Smooth muscle cell (in vitro differentiated cells): ENCODE measurements at regions not wholly inside any gene's neighbourhood (a gene's known extent, or its start where the extent isn't known, plus 50 kb on each side); places are given as distances from the start of the nearest gene placed in this dataset.
A peak's percentile ranks its signal among the peaks of the same experiment; 100 is the strongest.

ENCODE experiments used
- DNase-seq: peaks from one replicate; lab custom pipeline; 2025; ENCODE audit not compliant: unreplicated experiment; lab: John Stamatoyannopoulos, UW
- H2AFZ ChIP-seq: fragments of 200-600 bp; sonication (generic); 2 replicates; pipeline ENCODE4 v1.6.0; 2016; ENCODE audit warnings: antibody characterized with exemption, low read depth, mild to moderate bottlenecking
- H3F3A ChIP-seq: fragments of 200-600 bp; sonication (generic); 2 replicates; pipeline ENCODE4 v1.6.0; 2017; ENCODE audit warnings: antibody characterized with exemption, low read depth
- H3K27ac ChIP-seq: fragments of 200-600 bp; sonication (generic); 2 replicates; pipeline ENCODE4 v1.5.1; 2016; ENCODE audit warnings: low read depth, mild to moderate bottlenecking
- H3K27me3 ChIP-seq: fragments of 200-600 bp; sonication (generic); 2 replicates; pipeline ENCODE4 v1.6.1; 2016; ENCODE audit warnings: low read depth, mild to moderate bottlenecking
- H3K36me3 ChIP-seq: fragments of 200-600 bp; sonication (generic); 2 replicates; pipeline ENCODE4 v1.5.1; 2016; ENCODE audit warnings: low read depth
- H3K4me1 ChIP-seq: fragments of 200-600 bp; sonication (generic); 2 replicates; pipeline ENCODE4 v1.5.1; 2016; ENCODE audit warnings: low read depth
- H3K4me2 ChIP-seq: fragments of 200-600 bp; sonication (generic); 2 replicates; pipeline ENCODE4 v1.6.0; 2016; ENCODE audit warnings: mild to moderate bottlenecking
- H3K4me3 ChIP-seq: fragments of 200-600 bp; sonication (generic); 2 replicates; pipeline ENCODE4 v1.5.1; 2016; ENCODE audit warnings: mild to moderate bottlenecking
- H3K79me2 ChIP-seq: fragments of 200-600 bp; sonication (generic); 2 replicates; pipeline ENCODE4 v1.6.0; 2016; ENCODE audit warnings: low read depth, mild to moderate bottlenecking
- H3K9ac ChIP-seq: fragments of 200-600 bp; sonication (generic); 2 replicates; pipeline ENCODE4 v1.6.0; 2016; ENCODE audit warnings: low read depth
- H3K9me3 ChIP-seq: fragments of 200-600 bp; sonication (generic); replicated peaks from 2 replicates; pipeline ENCODE4 v1.5.1; 2016; ENCODE audit warnings: low read depth
- H4K20me1 ChIP-seq: fragments of 200-600 bp; sonication (generic); 2 replicates; pipeline ENCODE4 v1.6.0; 2016; ENCODE audit warnings: low read depth
- WGBS: methylation state at CpG from one replicate; pipeline ENCODE4 v1.1.7; 2016; ENCODE audit warnings: low lambda C conversion rate; 5-methylcytosine and 5-hydroxymethylcytosine counted together
- TF ChIP-seq, protein P1 (sequence below): fragments of 200-600 bp; sonication (generic); IDR thresholded peaks from 2 replicates; pipeline ENCODE4 v1.5.1; 2017; ENCODE audit warnings: borderline replicate concordance, mild to moderate bottlenecking, antibody characterized with exemption; ENCODE audit not compliant: insufficient read depth, poor library complexity, severe bottlenecking

- H3K9ac ChIP-seq, result no peak overlapping the region
- H3K4me1 ChIP-seq, result peaks cover 5% of the 10 kb centered on the region
- no peak for DNase-seq
- H3K27ac ChIP-seq, result no peak overlapping the region
- H4K20me1 ChIP-seq, result no peaks in the 10 kb centered on the region
- no peaks in the 10 kb centered on the region for H3K27me3 ChIP-seq
- no peaks in the 10 kb centered on the region for H3K36me3 ChIP-seq
- no peak overlapping the region for H3K4me2 ChIP-seq
- peaks cover 6% of the 10 kb centered on the region for H3F3A ChIP-seq
- H3K9me3 ChIP-seq, result no peaks in the 10 kb centered on the region
- TF ChIP-seq, protein P1, sequence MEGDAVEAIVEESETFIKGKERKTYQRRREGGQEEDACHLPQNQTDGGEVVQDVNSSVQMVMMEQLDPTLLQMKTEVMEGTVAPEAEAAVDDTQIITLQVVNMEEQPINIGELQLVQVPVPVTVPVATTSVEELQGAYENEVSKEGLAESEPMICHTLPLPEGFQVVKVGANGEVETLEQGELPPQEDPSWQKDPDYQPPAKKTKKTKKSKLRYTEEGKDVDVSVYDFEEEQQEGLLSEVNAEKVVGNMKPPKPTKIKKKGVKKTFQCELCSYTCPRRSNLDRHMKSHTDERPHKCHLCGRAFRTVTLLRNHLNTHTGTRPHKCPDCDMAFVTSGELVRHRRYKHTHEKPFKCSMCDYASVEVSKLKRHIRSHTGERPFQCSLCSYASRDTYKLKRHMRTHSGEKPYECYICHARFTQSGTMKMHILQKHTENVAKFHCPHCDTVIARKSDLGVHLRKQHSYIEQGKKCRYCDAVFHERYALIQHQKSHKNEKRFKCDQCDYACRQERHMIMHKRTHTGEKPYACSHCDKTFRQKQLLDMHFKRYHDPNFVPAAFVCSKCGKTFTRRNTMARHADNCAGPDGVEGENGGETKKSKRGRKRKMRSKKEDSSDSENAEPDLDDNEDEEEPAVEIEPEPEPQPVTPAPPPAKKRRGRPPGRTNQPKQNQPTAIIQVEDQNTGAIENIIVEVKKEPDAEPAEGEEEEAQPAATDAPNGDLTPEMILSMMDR, result no peak
- no peak overlapping the region for H3K4me3 ChIP-seq
- H2AFZ ChIP-seq, result no peak overlapping the region
- no peaks in the 10 kb centered on the region for H3K79me2 ChIP-seq
- 93% methylated on average over 1 of the region's 1 CpG for WGBS
Observed at GRCh38 chr7:81621893-81622292, 148.0 kb downstream of the HGF start.

GRCh38 chr7:81618396-81619014 is 151.3 kb downstream of the HGF start:
- peak overlapping the region; percentile 55 for H3K9ac ChIP-seq
- H3K4me2 ChIP-seq, result peak overlapping the region; percentile 13
- WGBS, result 62% methylated on average over 4 of the region's 4 CpGs
- no peaks in the 10 kb centered on the region for H3K27me3 ChIP-seq
- H2AFZ ChIP-seq, result peak overlapping the region; percentile 31
- no peaks in the 10 kb centered on the region for H3K9me3 ChIP-seq
- no peaks in the 10 kb centered on the region for H3K79me2 ChIP-seq
- no peaks in the 10 kb centered on the region for H3K36me3 ChIP-seq
- TF ChIP-seq, protein P1, result no peak
- peaks cover 3% of the 10 kb centered on the region for H3F3A ChIP-seq
- DNase-seq, result no peak
- H3K4me3 ChIP-seq, result no peak overlapping the region
- H3K4me1 ChIP-seq, result no peaks in the 10 kb centered on the region
- peak overlapping the region; percentile 97 for H3K27ac ChIP-seq
- no peaks in the 10 kb centered on the region for H4K20me1 ChIP-seq

DNA sequence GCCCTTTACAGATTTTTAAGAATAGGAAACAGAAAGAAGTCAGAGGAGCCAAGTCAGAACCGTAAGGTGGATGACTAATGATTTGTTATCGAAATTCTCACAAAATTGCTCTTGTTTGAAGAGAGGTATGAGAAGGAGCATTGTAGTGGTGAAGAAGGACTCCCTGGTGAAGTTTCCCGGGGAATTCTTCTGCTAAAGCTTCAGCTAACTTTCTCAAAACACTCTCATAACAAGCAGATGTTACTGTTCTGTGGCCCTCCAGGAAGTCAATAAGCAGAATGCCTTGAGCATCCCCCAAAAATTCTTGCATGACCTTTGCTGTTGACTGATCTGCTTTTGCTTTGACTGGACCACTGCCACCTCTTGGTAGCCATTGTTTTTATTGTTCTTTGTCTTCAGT is 152.9 kb downstream of the HGF start:
- no peaks in the 10 kb centered on the region for H4K20me1 ChIP-seq
- TF ChIP-seq, protein P1, result no peak

GRCh38 chr7:81611805-81612204 is 158.0 kb downstream of the HGF start:
- H2AFZ ChIP-seq, result no peak overlapping the region
- no peaks in the 10 kb centered on the region for H3K4me1 ChIP-seq
- 91% methylated on average over 1 of the region's 1 CpG for WGBS
- no peaks in the 10 kb centered on the region for H3K27me3 ChIP-seq
- no peaks in the 10 kb centered on the region for H4K20me1 ChIP-seq
- H3F3A ChIP-seq, result no peaks in the 10 kb centered on the region
- no peaks in the 10 kb centered on the region for H3K9me3 ChIP-seq
- H3K9ac ChIP-seq, result no peak overlapping the region
- H3K36me3 ChIP-seq, result no peaks in the 10 kb centered on the region
- no peak overlapping the region for H3K27ac ChIP-seq
- no peaks in the 10 kb centered on the region for H3K79me2 ChIP-seq
- no peak overlapping the region for H3K4me2 ChIP-seq
- TF ChIP-seq, protein P1, result no peak
- H3K4me3 ChIP-seq, result no peak overlapping the region
- DNase-seq, result no peak

More for the DNA sequence above, 152.9 kb downstream of the HGF start:
- no peak for DNase-seq
- Histone ChIP-seq H3K9ac (no peak overlapping the region), H3K4me3 (no peak overlapping the region), H3F3A (peaks cover 3% of the 10 kb centered on the region), H3K4me2 (no peak overlapping the region), H3K9me3 (no peaks in the 10 kb centered on the region), H3K4me1 (no peaks in the 10 kb centered on the region), H3K36me3 (no peaks in the 10 kb centered on the region), H3K27me3 (no peaks in the 10 kb centered on the region), H2AFZ (no peak overlapping the region), H3K79me2 (no peaks in the 10 kb centered on the region), H3K27ac (peak overlapping the region; percentile 97)
- 66% methylated on average over 3 of the region's 3 CpGs for WGBS
